NCI-H524 treated with DMSO at 0.1 percent for 48 hours (cell line): ENCODE measurements at regions not wholly inside any gene's neighbourhood (a gene's known extent, or its start where the extent isn't known, plus 50 kb on each side); places are given as distances from the start of the nearest gene placed in this dataset.

Source experiments
- DNase-seq: peaks from one replicate; lab custom pipeline; 2025; lab: John Stamatoyannopoulos, UW

DNA sequence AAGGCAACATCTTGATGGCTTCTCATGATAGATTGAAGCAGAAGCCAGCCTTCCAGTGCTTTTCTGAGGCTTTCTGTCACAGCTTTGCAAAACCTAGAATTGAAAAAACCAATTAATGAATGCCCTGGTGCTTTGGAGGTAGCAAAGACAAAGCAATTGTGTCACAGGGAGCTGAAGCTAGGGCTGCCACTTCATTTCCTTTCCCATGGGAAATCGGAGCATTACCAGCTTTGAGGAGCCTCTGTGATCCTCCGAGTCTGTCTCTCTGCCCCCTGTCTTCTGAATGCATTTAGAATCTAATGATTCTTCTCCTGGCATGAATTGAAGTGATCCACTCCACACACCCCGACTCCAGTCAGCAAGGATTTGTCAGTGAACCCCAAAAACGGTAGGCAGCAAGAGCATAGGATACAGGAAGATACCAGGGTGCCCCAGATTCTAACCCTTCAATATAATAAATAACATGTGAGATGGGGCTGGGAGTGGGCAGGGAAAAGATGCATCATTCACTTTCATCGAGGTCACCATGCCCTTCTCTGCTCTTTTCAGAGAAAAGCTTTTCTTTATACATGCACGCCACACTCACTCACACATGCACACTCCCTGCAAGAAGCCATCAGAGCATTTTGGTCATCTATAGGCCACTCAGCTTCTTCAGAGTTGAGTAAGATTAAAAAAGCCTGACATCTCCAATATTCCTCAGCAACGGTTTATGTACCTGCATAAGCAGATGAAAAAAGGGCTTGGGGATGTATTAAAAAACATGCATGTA is 247.7 kb upstream of the ZNF462 start:
- no peak for DNase-seq

GRCh38 chr9:106616026-106616425 is 246.9 kb upstream of the ZNF462 start:
- no peak for DNase-seq

- DNase-seq, result no peak
Measured at GRCh38 chr9:106616851-106617345, 246.1 kb upstream of the ZNF462 start.

- DNase-seq, result no peak
Measured at GRCh38 chr9:106619211-106619610, 243.8 kb upstream of the ZNF462 start.

GRCh38 chr9:106620081-106620480 is 242.9 kb upstream of the ZNF462 start:
- DNase-seq, result no peak

- DNase-seq, result no peak
Measured at GRCh38 chr9:106620866-106621265, 242.1 kb upstream of the ZNF462 start.

GRCh38 chr9:106621313-106622163 is 241.4 kb upstream of the ZNF462 start:
- no peak for DNase-seq

DNA sequence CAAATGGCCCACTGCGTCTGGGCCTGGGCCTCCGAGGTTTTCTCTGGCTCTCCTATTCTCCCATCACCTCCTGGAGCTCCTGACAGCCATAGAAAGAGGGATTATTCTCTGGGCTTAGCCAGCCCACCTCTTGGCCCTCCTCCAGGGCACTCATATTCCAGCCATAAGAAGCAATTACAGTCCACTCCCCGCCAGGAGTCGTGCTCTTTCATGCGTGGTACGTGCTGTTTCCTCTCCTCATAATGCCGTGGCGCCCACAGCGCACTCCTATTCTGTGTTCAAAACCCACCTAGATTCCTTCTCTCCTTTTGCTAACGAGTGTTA is 240.8 kb upstream of the ZNF462 start:
- DNase-seq, result peak; percentile 73

GRCh38 chr9:106623558-106623957 is 239.4 kb upstream of the ZNF462 start:
- DNase-seq, result no peak

GRCh38 chr9:106625259-106625789 is 237.6 kb upstream of the ZNF462 start:
- DNase-seq, result peak; percentile 68

GRCh38 chr9:106626936-106627335 is 236.0 kb upstream of the ZNF462 start:
- DNase-seq, result no peak

GRCh38 chr9:106632621-106633020 is 230.3 kb upstream of the ZNF462 start:
- DNase-seq, result no peak

DNA sequence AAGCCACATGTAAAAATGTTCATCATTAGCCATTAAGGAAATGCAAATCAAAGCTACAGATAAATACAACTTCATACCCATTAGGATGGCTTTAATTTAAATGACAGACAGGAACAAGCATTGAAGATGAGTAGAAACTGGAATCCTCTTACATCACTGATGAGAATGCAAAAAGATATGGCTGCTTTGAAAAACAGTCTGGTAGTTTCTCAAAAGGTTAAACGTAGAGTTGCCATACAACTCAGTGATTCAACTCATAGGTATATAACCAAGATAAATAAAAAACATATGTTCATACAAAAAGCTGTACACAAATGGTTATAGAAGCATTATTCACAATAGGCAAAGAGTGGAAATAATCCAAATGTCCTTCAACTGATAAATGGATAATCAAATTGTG is 228.8 kb upstream of the ZNF462 start:
- DNase-seq, result no peak

GRCh38 chr9:106634641-106635040 is 228.3 kb upstream of the ZNF462 start:
- DNase-seq, result no peak

- no peak for DNase-seq
Measured at GRCh38 chr9:106637486-106637885, 225.5 kb upstream of the ZNF462 start.

- no peak for DNase-seq
Measured at GRCh38 chr9:106639873-106640568, 222.9 kb upstream of the ZNF462 start.

DNA sequence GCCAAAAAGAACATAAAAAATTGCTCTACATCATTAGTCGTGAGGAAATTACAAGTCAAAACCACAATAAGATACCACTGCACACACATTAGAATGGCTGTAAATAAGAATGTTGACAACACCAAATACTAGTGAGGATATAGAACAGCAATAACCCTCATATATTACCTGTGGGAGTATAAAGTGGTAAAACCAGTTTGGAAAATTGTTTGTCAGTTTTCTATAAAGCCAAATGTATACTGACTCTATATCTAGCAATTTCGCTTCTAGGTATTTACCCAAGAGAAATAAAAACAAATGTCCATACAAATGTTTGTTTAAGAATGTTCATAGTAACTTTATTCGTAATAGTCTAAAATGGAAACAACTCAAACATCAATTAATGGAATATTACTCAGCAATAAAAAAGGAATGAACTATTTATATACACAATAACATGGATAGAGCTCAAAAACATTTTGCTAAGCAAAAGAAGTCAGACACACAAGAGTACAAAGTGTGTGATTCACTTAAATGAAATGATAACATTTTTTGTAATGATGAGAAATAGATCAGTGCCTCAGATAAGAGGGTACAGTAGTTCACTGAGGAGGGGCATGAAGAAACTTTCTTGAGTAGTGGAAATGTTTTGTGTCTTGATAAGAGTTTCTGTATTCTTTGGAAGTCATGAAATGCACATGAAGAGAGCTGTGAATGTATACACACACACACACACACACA is 219.6 kb upstream of the ZNF462 start:
- DNase-seq, result no peak

- no peak for DNase-seq
Measured at GRCh38 chr9:106644661-106645060, 218.3 kb upstream of the ZNF462 start.

DNA sequence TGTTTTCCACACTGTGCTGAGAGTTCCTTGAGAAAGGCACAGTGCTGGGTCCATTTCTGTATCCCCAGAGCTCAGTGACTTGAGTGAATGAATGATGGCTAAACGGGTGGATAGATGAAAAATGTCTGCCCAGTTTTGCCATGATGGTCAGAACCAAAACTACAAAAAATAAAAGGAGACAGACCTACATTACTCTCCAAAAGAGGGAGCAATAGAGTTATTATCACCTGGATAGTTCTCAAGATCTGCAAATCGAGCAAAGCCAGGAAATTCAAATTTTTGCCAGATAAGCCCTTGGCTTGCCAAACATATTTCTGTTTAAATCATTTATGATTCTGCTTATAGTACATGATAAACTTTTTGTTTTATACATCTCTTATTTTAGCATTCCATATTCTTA is 214.2 kb upstream of the ZNF462 start:
- DNase-seq, result peak; percentile 5

GRCh38 chr9:106649664-106650063 is 213.3 kb upstream of the ZNF462 start:
- no peak for DNase-seq

DNA sequence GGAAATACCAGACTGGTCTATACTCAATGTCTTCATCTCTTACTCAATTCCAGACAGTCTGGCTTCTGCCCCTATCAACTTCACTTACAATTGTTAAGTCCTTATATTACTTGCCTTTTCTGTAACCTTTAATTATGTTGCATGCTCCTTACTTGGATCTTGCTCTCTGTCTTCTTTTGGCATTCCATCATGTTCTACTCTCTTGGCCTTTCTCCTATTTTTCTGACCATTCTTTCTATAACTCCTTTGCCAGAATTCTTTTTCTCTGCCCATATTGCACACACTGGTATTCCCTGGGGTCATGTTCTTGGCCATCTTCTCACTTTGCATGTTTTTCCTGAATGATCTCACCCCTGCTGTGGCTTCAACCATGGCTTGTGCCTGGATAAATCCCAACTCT is 209.8 kb upstream of the ZNF462 start:
- no peak for DNase-seq

- DNase-seq, result no peak
Measured at GRCh38 chr9:106655966-106656365, 207.0 kb upstream of the ZNF462 start.
